ENCODE measurements at regions not wholly inside any gene's neighbourhood (a gene's known extent, or its start where the extent isn't known, plus 50 kb on each side); places are given as distances from the start of the nearest gene placed in this dataset.

DNA sequence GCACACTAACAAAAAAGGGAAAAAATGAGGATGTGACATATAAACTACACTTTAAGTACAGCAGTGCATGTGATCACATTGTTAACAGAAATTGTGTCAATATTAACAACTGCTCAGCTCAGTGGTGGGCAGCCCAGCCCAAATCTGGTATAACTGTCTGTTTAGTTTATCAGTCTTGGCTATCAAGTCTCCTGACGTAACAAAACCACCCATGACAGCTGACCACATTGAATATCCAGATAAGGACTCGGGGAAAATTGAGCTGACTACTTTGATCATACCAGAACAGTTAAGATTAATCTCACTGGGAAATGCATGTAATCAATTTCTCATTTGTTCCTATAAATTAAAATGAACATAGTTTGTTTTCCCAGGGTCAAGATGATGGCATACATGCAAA lies 396.6 kb downstream of the SNAPC1 start:
- TF ChIP-seq, protein P1, sequence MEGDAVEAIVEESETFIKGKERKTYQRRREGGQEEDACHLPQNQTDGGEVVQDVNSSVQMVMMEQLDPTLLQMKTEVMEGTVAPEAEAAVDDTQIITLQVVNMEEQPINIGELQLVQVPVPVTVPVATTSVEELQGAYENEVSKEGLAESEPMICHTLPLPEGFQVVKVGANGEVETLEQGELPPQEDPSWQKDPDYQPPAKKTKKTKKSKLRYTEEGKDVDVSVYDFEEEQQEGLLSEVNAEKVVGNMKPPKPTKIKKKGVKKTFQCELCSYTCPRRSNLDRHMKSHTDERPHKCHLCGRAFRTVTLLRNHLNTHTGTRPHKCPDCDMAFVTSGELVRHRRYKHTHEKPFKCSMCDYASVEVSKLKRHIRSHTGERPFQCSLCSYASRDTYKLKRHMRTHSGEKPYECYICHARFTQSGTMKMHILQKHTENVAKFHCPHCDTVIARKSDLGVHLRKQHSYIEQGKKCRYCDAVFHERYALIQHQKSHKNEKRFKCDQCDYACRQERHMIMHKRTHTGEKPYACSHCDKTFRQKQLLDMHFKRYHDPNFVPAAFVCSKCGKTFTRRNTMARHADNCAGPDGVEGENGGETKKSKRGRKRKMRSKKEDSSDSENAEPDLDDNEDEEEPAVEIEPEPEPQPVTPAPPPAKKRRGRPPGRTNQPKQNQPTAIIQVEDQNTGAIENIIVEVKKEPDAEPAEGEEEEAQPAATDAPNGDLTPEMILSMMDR (IDR thresholded peaks at IDR 0.05), result no peak

GRCh38 chr14:62159314-62159713 lies 397.1 kb downstream of the SNAPC1 start:
- TF ChIP-seq, protein P1 (IDR thresholded peaks at IDR 0.05), result no peak

- TF ChIP-seq, protein P1 (IDR thresholded peaks at IDR 0.05), result peak; percentile 82
These were observed 400.9 kb downstream of the SNAPC1 start for GRCh38 chr14:62162998-62163589.

DNA sequence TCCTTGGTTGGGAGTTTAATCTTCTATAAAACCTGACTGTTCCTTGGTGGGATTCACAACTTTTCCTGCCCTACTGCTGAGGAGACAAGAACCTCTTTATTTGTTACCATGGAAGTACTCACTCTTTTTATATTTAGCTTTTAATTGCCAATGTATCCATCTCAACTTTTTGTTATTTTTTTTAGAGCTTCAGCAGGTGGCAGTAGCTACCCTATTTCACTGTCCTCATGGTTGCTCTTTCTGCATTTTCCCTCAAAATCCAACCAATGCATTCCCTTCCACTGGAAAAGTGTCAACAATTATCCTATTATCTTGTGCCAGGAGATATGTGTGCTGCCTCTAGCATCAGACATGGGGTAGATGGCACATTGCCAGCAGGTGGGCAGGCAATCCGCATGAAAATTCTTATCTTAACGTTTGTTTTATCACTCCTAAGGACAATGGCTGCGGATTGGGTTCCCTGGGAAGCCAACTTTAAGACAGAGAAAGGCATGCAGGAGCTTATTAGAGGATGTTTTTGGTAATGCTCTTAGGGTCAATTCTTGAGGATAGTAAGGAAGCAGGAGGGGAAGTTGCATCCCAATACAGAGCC lies 406.4 kb downstream of the SNAPC1 start:
- TF ChIP-seq, protein P1 (IDR thresholded peaks at IDR 0.05), result peak; percentile 30; the same call in 1 of the 2 replicates

DNA sequence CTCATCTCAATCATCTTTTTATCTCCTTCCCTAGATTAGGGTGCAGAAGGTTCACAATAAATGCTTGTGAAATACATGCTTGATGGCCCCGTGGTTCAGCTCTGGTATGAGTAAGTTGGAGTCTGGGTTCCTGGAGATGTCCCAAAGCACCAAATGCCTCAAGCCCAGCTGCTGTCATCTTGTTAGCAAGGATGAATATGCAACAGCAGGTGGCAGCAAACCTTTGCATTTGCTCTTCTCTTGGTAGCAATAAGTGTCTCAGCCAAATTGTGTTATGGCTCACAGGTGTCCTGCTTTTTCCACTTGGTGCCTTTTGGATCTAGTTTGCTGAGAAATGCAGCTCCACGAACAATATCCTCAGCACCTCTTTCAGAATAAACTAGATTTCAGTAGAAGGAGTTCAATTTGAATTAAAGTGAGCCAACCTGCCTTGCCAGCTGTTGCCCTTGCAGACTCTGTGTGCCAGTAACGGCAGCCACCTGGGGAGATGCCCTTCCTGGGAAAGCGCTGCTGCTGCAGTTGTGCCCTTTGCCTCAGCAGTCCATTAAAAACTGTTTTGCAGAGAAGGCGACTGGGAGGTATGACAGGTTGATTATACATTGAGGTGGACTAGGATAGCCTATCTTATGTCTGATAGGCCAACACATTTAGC lies 417.3 kb downstream of the SNAPC1 start:
- TF ChIP-seq, protein P1 (IDR thresholded peaks at IDR 0.05), result peak; percentile 68

DNA sequence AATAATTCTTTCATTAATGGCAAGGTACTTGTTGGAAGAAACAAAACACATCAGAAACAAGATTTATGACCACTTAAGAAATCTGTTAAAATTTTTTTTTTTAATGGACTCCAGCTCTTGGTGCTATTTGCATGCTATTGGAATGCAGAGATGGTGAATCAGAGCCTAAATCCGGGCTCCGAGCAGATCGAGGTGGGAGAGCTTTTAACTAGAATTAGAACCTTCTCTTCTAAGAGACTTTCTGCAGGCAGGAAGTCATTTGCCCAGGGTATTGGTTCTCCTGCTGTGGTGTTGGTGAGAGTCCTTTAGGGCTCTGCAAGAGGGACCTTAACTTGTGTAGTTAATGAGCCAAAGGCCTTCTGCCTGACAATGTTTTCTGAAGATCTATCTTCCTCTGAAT lies 419.4 kb downstream of the SNAPC1 start:
- TF ChIP-seq, protein P1 (IDR thresholded peaks at IDR 0.05), result no peak

GRCh38 chr14:62185078-62185477 lies 422.9 kb downstream of the SNAPC1 start:
- TF ChIP-seq, protein P1 (IDR thresholded peaks at IDR 0.05), result no peak

Data from LNCAP (cell line).